Neural progenitor cell (in vitro differentiated cells): ENCODE measurements at regions not wholly inside any gene's neighbourhood (a gene's known extent, or its start where the extent isn't known, plus 50 kb on each side); places are given as distances from the start of the nearest gene placed in this dataset.

Source experiments
- EZH2 ChIP-seq: fragments of 200-600 bp; sonication (generic); IDR thresholded peaks from 2 replicates; pipeline ENCODE4 v1.6.1; 2017; ENCODE audit warnings: antibody characterized with exemption, mild to moderate bottlenecking, moderate library complexity
- EZH2phosphoT487 ChIP-seq: fragments of 200-600 bp; sonication (generic); IDR thresholded peaks from 2 replicates; pipeline ENCODE4 v1.6.1; 2017; ENCODE audit warnings: antibody characterized with exemption
- TF ChIP-seq, protein P1 (sequence below): fragments of 200-600 bp; sonication (generic); IDR thresholded peaks from 2 replicates; pipeline ENCODE4 v1.5.1; 2017; ENCODE audit warnings: antibody characterized with exemption, mild to moderate bottlenecking

DNA sequence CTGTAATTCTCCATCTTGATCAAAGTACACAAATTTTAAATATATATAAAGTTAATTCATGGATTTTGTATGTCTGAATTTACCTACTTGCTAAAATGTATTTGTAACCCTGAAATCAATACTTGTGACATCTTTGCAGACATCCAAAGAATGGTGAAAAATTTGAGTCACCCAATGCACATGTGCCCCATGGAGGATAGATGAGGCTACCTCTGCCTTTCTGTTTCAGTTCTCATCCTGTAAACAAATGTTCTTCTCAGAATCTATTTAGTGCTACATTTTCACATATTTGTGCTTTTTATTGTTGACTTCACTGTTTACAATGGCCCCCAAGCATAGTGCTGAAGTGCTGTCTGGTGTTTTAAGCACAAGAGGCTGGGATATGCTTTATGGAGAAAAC, 171.5 kb downstream of the LRATD1 start:
- TF ChIP-seq, protein P1, sequence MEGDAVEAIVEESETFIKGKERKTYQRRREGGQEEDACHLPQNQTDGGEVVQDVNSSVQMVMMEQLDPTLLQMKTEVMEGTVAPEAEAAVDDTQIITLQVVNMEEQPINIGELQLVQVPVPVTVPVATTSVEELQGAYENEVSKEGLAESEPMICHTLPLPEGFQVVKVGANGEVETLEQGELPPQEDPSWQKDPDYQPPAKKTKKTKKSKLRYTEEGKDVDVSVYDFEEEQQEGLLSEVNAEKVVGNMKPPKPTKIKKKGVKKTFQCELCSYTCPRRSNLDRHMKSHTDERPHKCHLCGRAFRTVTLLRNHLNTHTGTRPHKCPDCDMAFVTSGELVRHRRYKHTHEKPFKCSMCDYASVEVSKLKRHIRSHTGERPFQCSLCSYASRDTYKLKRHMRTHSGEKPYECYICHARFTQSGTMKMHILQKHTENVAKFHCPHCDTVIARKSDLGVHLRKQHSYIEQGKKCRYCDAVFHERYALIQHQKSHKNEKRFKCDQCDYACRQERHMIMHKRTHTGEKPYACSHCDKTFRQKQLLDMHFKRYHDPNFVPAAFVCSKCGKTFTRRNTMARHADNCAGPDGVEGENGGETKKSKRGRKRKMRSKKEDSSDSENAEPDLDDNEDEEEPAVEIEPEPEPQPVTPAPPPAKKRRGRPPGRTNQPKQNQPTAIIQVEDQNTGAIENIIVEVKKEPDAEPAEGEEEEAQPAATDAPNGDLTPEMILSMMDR, result no peak
- no peak for TF ChIP-seq EZH2phosphoT487
- no peak for TF ChIP-seq EZH2
